22Rv1 (cell line): ENCODE measurements at regions not wholly inside any gene's neighbourhood (a gene's known extent, or its start where the extent isn't known, plus 50 kb on each side); places are given as distances from the start of the nearest gene placed in this dataset.

Experiments used
- CTCF ChIP-seq: fragments of 450-650 bp; IDR thresholded peaks from 2 replicates; pipeline ENCODE4 v1.5.1; 2017; ENCODE audit warnings: mild to moderate bottlenecking
- ZFX ChIP-seq: fragments of 450-650 bp; IDR thresholded peaks from 2 replicates; pipeline ENCODE4 v1.6.1; 2017; ENCODE audit warnings: antibody characterized with exemption, borderline replicate concordance

GRCh38 chr12:77253321-77253720, 188.0 kb upstream of the E2F7 start:
- TF ChIP-seq CTCF (no peak), ZFX (no peak)
